ENCODE measurements at regions not wholly inside any gene's neighbourhood (a gene's known extent, or its start where the extent isn't known, plus 50 kb on each side); places are given as distances from the start of the nearest gene placed in this dataset.

DNA sequence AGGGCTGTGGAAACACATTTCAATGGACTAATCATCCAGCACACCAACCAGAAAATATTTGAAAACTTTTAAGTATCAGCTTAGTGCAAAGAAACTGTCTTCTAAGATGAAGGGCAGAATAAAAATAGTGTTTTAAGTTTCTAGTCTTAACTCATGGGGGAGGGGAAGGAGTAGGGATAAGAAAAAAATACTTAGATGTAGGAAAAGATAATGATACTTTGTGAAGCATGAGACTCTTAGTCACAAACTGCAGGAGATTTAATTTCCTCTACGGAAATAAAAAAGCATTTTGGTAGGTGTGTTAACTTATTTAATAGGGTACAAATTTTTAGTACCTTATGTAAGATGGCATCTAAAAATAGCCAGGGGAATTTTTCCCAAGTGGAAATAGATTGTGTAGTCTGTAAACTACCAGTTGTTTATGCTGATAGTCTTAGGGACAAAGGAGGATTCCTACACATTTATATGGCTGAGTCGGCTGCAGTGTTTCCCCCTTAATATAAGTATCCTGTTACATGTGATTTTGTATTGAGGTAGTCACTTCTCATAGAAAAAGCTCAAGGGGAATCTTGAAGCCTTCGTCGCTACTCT is 78.2 kb upstream of the GBE1 start:
- TF ChIP-seq, protein P1, sequence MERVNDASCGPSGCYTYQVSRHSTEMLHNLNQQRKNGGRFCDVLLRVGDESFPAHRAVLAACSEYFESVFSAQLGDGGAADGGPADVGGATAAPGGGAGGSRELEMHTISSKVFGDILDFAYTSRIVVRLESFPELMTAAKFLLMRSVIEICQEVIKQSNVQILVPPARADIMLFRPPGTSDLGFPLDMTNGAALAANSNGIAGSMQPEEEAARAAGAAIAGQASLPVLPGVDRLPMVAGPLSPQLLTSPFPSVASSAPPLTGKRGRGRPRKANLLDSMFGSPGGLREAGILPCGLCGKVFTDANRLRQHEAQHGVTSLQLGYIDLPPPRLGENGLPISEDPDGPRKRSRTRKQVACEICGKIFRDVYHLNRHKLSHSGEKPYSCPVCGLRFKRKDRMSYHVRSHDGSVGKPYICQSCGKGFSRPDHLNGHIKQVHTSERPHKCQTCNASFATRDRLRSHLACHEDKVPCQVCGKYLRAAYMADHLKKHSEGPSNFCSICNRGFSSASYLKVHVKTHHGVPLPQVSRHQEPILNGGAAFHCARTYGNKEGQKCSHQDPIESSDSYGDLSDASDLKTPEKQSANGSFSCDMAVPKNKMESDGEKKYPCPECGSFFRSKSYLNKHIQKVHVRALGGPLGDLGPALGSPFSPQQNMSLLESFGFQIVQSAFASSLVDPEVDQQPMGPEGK (CRISPR knock-in tag; IDR thresholded peaks at IDR 0.05; ENCODE audit: borderline replicate concordance), result no peak
- no peak for TF ChIP-seq ZFP3 (CRISPR knock-in tag; IDR thresholded peaks at IDR 0.05)
- TF ChIP-seq RARB (CRISPR knock-in tag; IDR thresholded peaks at IDR 0.05), result no peak
- no peak for TF ChIP-seq BACH2 (CRISPR knock-in tag; IDR thresholded peaks at IDR 0.05; ENCODE audit: borderline replicate concordance)
- TF ChIP-seq ZC3H10 (CRISPR knock-in tag; IDR thresholded peaks at IDR 0.05), result no peak
- TF ChIP-seq CSDC2 (CRISPR knock-in tag; IDR thresholded peaks at IDR 0.05), result no peak
- TF ChIP-seq ZNF565 (CRISPR knock-in tag; conservative IDR thresholded peaks at IDR 0.05; ENCODE audit: low read depth), result no peak
- TF ChIP-seq, protein P2, sequence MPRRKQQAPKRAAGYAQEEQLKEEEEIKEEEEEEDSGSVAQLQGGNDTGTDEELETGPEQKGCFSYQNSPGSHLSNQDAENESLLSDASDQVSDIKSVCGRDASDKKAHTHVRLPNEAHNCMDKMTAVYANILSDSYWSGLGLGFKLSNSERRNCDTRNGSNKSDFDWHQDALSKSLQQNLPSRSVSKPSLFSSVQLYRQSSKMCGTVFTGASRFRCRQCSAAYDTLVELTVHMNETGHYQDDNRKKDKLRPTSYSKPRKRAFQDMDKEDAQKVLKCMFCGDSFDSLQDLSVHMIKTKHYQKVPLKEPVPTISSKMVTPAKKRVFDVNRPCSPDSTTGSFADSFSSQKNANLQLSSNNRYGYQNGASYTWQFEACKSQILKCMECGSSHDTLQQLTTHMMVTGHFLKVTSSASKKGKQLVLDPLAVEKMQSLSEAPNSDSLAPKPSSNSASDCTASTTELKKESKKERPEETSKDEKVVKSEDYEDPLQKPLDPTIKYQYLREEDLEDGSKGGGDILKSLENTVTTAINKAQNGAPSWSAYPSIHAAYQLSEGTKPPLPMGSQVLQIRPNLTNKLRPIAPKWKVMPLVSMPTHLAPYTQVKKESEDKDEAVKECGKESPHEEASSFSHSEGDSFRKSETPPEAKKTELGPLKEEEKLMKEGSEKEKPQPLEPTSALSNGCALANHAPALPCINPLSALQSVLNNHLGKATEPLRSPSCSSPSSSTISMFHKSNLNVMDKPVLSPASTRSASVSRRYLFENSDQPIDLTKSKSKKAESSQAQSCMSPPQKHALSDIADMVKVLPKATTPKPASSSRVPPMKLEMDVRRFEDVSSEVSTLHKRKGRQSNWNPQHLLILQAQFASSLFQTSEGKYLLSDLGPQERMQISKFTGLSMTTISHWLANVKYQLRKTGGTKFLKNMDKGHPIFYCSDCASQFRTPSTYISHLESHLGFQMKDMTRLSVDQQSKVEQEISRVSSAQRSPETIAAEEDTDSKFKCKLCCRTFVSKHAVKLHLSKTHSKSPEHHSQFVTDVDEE (CRISPR knock-in tag; IDR thresholded peaks at IDR 0.05), result no peak
- no peak for TF ChIP-seq ISL1 (CRISPR knock-in tag; IDR thresholded peaks at IDR 0.05)
- TF ChIP-seq, protein P3, sequence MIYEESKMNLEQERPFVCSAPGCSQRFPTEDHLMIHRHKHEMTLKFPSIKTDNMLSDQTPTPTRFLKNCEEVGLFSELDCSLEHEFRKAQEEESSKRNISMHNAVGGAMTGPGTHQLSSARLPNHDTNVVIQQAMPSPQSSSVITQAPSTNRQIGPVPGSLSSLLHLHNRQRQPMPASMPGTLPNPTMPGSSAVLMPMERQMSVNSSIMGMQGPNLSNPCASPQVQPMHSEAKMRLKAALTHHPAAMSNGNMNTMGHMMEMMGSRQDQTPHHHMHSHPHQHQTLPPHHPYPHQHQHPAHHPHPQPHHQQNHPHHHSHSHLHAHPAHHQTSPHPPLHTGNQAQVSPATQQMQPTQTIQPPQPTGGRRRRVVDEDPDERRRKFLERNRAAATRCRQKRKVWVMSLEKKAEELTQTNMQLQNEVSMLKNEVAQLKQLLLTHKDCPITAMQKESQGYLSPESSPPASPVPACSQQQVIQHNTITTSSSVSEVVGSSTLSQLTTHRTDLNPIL (CRISPR knock-in tag; IDR thresholded peaks at IDR 0.05; ENCODE audit: low read depth), result no peak
- no peak for TF ChIP-seq OSR1 (CRISPR knock-in tag; IDR thresholded peaks at IDR 0.05)
